NB4 (cell line): ENCODE measurements at regions not wholly inside any gene's neighbourhood (a gene's known extent, or its start where the extent isn't known, plus 50 kb on each side); places are given as distances from the start of the nearest gene placed in this dataset.

Source experiments
- DNase-seq: peaks from one replicate; pipeline ENCODE4 v3.0.0; 2010; ENCODE audit warnings: low read depth
- H3K4me3 ChIP-seq: one replicate; pipeline ENCODE4 v1.5.1; 2011; ENCODE audit warnings: mild to moderate bottlenecking, low read depth, low read length, moderate library complexity
- MAX ChIP-seq: IDR thresholded peaks from 2 replicates; pipeline ENCODE4 v1.6.1; 2011; ENCODE audit warnings: low read depth, low read length
- MYC ChIP-seq: IDR thresholded peaks from 2 replicates; pipeline ENCODE4 v1.6.1; 2011; ENCODE audit warnings: low read depth, low read length
- POLR2A ChIP-seq: IDR thresholded peaks from 2 replicates; pipeline ENCODE4 v1.6.1; 2011; ENCODE audit warnings: mild to moderate bottlenecking; ENCODE audit not compliant: insufficient read length; ENCODE audit errors: extremely low read depth
- TF ChIP-seq, protein P1 (sequence below): IDR thresholded peaks from one replicate; pipeline ENCODE4 v1.5.1; 2012; ENCODE audit warnings: low read depth, low read length

DNA sequence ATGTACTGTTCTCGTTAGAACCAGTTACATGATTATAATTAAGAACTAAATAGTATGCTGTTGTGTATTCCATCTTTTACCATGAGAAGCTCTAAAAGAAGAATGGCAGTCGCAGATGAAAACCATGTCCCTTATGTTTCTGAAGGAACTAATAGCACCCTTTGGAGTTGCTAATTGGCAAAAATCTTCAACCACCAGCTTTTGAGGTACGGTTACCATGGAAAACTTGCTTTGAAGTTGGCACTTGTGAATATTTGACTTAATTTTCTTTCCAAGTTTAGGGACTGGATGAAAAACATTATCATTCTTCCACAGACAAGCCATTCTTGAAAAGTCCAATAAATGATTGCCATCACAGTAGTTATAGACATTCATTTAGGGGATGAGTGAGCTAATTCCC is 666.6 kb upstream of the ROBO1 start:
- H3K4me3 ChIP-seq: no peak overlapping the region
- no peak for TF ChIP-seq MYC
- TF ChIP-seq MAX: no peak
- TF ChIP-seq, protein P1, sequence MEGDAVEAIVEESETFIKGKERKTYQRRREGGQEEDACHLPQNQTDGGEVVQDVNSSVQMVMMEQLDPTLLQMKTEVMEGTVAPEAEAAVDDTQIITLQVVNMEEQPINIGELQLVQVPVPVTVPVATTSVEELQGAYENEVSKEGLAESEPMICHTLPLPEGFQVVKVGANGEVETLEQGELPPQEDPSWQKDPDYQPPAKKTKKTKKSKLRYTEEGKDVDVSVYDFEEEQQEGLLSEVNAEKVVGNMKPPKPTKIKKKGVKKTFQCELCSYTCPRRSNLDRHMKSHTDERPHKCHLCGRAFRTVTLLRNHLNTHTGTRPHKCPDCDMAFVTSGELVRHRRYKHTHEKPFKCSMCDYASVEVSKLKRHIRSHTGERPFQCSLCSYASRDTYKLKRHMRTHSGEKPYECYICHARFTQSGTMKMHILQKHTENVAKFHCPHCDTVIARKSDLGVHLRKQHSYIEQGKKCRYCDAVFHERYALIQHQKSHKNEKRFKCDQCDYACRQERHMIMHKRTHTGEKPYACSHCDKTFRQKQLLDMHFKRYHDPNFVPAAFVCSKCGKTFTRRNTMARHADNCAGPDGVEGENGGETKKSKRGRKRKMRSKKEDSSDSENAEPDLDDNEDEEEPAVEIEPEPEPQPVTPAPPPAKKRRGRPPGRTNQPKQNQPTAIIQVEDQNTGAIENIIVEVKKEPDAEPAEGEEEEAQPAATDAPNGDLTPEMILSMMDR: no peak
- no peak for TF ChIP-seq POLR2A
- no peak for DNase-seq

- DNase-seq: no peak
- TF ChIP-seq, protein P1: no peak
- no peak for TF ChIP-seq POLR2A
- TF ChIP-seq MYC: no peak
- no peak for TF ChIP-seq MAX
- H3K4me3 ChIP-seq: no peak overlapping the region
Observed at GRCh38 chr3:80424951-80425350, 657.2 kb upstream of the ROBO1 start.

DNA sequence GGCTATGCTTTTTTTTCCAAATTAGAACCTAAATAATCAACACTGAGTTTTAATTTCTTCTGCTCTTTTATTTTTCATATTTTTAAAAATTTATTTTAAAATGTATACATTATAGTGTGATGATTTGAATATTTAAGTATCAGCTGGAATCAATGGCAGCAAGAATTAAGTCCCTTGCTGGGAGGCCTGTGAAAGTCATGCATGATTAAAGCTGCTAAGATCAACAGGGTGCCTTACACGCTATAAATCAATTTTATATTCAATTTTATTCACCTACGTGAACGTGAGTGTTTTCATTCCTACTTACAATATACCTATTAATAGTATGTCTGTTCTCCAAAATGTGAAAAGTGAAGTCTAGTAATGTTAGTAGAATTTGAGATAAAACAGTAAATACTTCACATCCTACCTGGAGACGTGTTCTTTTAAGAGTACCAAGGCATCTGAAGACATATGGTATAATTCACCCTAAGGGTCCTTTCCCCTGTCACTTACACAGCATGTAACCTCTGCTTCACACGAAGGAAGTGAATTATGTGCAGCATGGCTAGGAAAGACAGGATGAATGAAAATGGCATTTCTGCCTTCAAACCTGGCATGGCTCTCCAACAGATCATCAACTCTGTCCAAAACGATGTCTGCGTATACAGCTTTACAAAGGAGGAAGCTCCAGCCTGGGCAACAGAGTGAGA is 640.4 kb upstream of the ROBO1 start:
- no peak overlapping the region for H3K4me3 ChIP-seq
- TF ChIP-seq MYC: no peak
- TF ChIP-seq, protein P1: no peak
- no peak for TF ChIP-seq POLR2A
- TF ChIP-seq MAX: no peak
- no peak for DNase-seq

- DNase-seq: no peak
- no peak overlapping the region for H3K4me3 ChIP-seq
- no peak for TF ChIP-seq MAX
- TF ChIP-seq, protein P1: no peak
- no peak for TF ChIP-seq MYC
- TF ChIP-seq POLR2A: no peak
Observed at GRCh38 chr3:80405618-80406017, 637.8 kb upstream of the ROBO1 start.

DNA sequence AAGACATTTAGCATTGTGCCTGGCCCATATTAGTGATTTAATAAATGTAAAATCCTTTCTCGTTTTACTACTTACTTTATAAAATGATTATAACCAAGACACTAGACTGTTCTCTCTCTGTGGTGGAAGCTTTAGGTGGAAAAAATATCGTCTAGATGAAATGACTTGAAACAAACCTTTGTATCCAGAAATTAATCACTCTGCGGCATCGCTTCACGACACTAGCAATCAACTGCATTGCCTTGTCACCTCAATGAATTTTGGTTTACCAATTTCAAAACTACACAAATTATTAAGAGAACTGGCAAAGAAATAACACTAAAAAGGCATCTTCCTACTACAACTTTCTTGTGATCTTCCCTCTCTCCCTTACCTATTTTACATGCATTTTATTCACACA is 627.2 kb upstream of the ROBO1 start:
- DNase-seq: no peak
- TF ChIP-seq MAX (no peak), MYC (no peak), POLR2A (no peak)
- TF ChIP-seq, protein P1: no peak
- H3K4me3 ChIP-seq: no peak overlapping the region
